GM12878 (cell line): ENCODE measurements at regions not wholly inside any gene's neighbourhood (a gene's known extent, or its start where the extent isn't known, plus 50 kb on each side); places are given as distances from the start of the nearest gene placed in this dataset.

ENCODE experiments used
- ATAC-seq: fragments of 200-7000 bp; cut with Tn5 transposase; 3 replicates; pipeline ENCODE4 v1.9.1; 2020; ENCODE audit warnings: mild to moderate bottlenecking, moderate library complexity
- BruUV-seq: library from RNA; stranded (reverse); fragments of 400-500 nt; replicated peaks from 2 replicates; lab custom pipeline; 2021; lab: Mats Ljungman, UMichigan
- CTCF ChIA-PET: fragments of 300-600 bp; sonication (Branson Sonifier 250); formaldehyde crosslinking; extraction: SDS; loops from one replicate; lab custom pipeline; 2021; ENCODE audit warnings: inconsistent platforms; lab: Yijun Ruan, JAX
- POLR2A ChIA-PET: fragments of 350-600 bp; formaldehyde crosslinking; extraction: SDS; loops from one replicate; lab custom pipeline; 2021; ENCODE audit warnings: inconsistent platforms; lab: Charles Lee
- RAD21 ChIA-PET: fragments of 300-600 bp; sonication (Branson Sonifier 250); formaldehyde crosslinking; loops from one replicate; lab custom pipeline; 2023; ENCODE audit warnings: antibody characterized with exemption; ENCODE audit not compliant: unreplicated experiment; lab: Charles Lee
- SMC1A ChIA-PET: fragments of 300-600 bp; sonication (Branson Sonifier 250); formaldehyde crosslinking; loops from one replicate; lab custom pipeline; 2023; ENCODE audit not compliant: unreplicated experiment, uncharacterized antibody; lab: Charles Lee
- DNase-seq: peaks from one replicate; pipeline ENCODE4 v3.0.0-alpha.2; 2011; ENCODE audit warnings: low read depth, low spot score
- FAIRE-seq: peaks from 3 replicates; lab custom pipeline; 2011; peaks lifted over from hg19 to GRCh38; lab: Jason Lieb, UNC
- H2AFZ ChIP-seq: 2 replicates; pipeline ENCODE4 v1.6.0; 2011; ENCODE audit warnings: low read depth, low read length, control low read depth; ENCODE audit not compliant: control insufficient read depth
- H3K27ac ChIP-seq: 2 replicates; pipeline ENCODE4 v1.5.1; 2011; ENCODE audit warnings: control low read depth; ENCODE audit not compliant: control insufficient read depth, insufficient read depth
- H3K27me3 ChIP-seq, 2 experiments: replicated peaks in 1 of 2; 2 replicates each; pipeline versions ENCODE4 v1.6.0 to v1.6.1; 2011; ENCODE audit warnings: low read length in 1 of 2; ENCODE audit not compliant: control insufficient read depth in 2 of 2, insufficient read depth in 2 of 2
- H3K36me3 ChIP-seq, 2 experiments: 2 replicates each; pipeline ENCODE4 v1.5.1; 2011; ENCODE audit warnings: low read length in 1 of 2; ENCODE audit not compliant: control insufficient read depth in 2 of 2, insufficient read depth in 2 of 2
- H3K4me1 ChIP-seq: 2 replicates; pipeline ENCODE4 v1.6.1; 2011; ENCODE audit warnings: mild to moderate bottlenecking, low read length, moderate library complexity, mixed read lengths; ENCODE audit not compliant: control insufficient read depth, insufficient read depth
- H3K4me2 ChIP-seq: 2 replicates; pipeline ENCODE4 v1.6.0; 2011; ENCODE audit warnings: control low read depth; ENCODE audit not compliant: control insufficient read depth, insufficient read depth
- H3K4me3 ChIP-seq: fragments of 200-600 bp; sonication (generic); 2 replicates; pipeline ENCODE4 v1.5.1; 2016
- H3K79me2 ChIP-seq: 2 replicates; pipeline ENCODE4 v1.6.0; 2011; ENCODE audit warnings: low read length; ENCODE audit not compliant: control insufficient read depth, insufficient read depth
- H3K9ac ChIP-seq: 2 replicates; pipeline ENCODE4 v1.8.0; 2011; ENCODE audit warnings: low read length, control low read depth, mixed read lengths; ENCODE audit not compliant: control insufficient read depth, insufficient read depth
- H3K9me3 ChIP-seq: replicated peaks from 3 replicates; pipeline ENCODE4 v1.5.1; 2011; ENCODE audit warnings: mild to moderate bottlenecking, low read length; ENCODE audit not compliant: control insufficient read depth, insufficient read depth
- H4K20me1 ChIP-seq: 2 replicates; pipeline ENCODE4 v1.6.0; 2011; ENCODE audit not compliant: control insufficient read depth, insufficient read depth
- ASH2L ChIP-seq: fragments of 300-600, 200-600 bp; sonication (generic); IDR thresholded peaks from 2 replicates; pipeline ENCODE4 v1.6.1; 2017; ENCODE audit warnings: low read depth, mild to moderate bottlenecking, borderline replicate concordance
- CHD1 ChIP-seq: IDR thresholded peaks from 2 replicates; pipeline ENCODE4 v1.6.1; 2012; ENCODE audit warnings: low read depth, low read length, improper control_type of control experiment
- HDAC2 ChIP-seq: fragments of 200-600 bp; sonication (generic); IDR thresholded peaks from 2 replicates; pipeline ENCODE4 v1.6.1; 2017
- KAT2A ChIP-seq: conservative IDR thresholded peaks from 2 replicates; pipeline ENCODE4 v1.6.1; 2011; ENCODE audit warnings: low read depth, low read length; ENCODE audit not compliant: control insufficient read depth
- MEF2B ChIP-seq: fragments of 450-650 bp; IDR thresholded peaks from 2 replicates; pipeline ENCODE4 v1.6.1; 2018; ENCODE audit warnings: mild to moderate bottlenecking, moderate library complexity; ENCODE audit not compliant: partially characterized antibody, poor library complexity, severe bottlenecking
- NFIC ChIP-seq: IDR thresholded peaks from 2 replicates; pipeline ENCODE4 v1.6.1; 2012; ENCODE audit warnings: low read depth, mild to moderate bottlenecking, inconsistent platforms, low read length, moderate library complexity
- NFXL1 ChIP-seq: fragments of 450-650 bp; IDR thresholded peaks from 2 replicates; pipeline ENCODE4 v1.6.1; 2017; ENCODE audit warnings: antibody characterized with exemption, mild to moderate bottlenecking, borderline replicate concordance
- NR2C2 ChIP-seq: IDR thresholded peaks from 2 replicates; pipeline ENCODE4 v1.6.1; 2011; ENCODE audit warnings: borderline replicate concordance, low read depth; ENCODE audit not compliant: control insufficient read depth, insufficient read length
- NR2F1 ChIP-seq: fragments of 450-650 bp; conservative IDR thresholded peaks from 2 replicates; pipeline ENCODE4 v1.6.1; 2017; ENCODE audit warnings: mild to moderate bottlenecking
- TAF1 ChIP-seq: IDR thresholded peaks from 2 replicates; pipeline ENCODE4 v1.6.1; 2011; ENCODE audit warnings: mild to moderate bottlenecking, low read depth, low read length, borderline replicate concordance
- ZBTB11 ChIP-seq: fragments of 450-650 bp; formaldehyde crosslinking; IDR thresholded peaks from 2 replicates; pipeline ENCODE4 v1.5.0; 2022; ENCODE audit warnings: mild to moderate bottlenecking, missing genetic modification characterization
- WGBS: methylation state at CpG from one replicate; pipeline ENCODE4 v1.1.6; 2016; ENCODE audit warnings: low lambda C conversion rate; ENCODE audit not compliant: insufficient replicate concordance, insufficient coverage; ENCODE audit errors: missing lambda C conversion rate; 5-methylcytosine and 5-hydroxymethylcytosine counted together
- in situ Hi-C: fragments of 300-500 bp; cut with MboI; formaldehyde crosslinking; loops from 9 replicates; pipeline ENCODE4 v1.14.3; 2018; ENCODE audit warnings: mixed read lengths
- intact Hi-C: fragments of 100-400 bp; cut with micrococcal nuclease; formaldehyde crosslinking; loops from one replicate; pipeline ENCODE4 v1.14.2; 2022; ENCODE audit not compliant: unreplicated experiment
- TF ChIP-seq, protein P1 (sequence below): fragments of 450-650 bp; IDR thresholded peaks from 2 replicates; pipeline ENCODE4 v1.6.1; 2017; ENCODE audit warnings: borderline replicate concordance
- TF ChIP-seq, protein P2 (sequence below): fragments of 450-650 bp; formaldehyde crosslinking; IDR thresholded peaks from 2 replicates; pipeline ENCODE4 v1.4.0; 2022; ENCODE audit warnings: mild to moderate bottlenecking, moderate library complexity

DNA sequence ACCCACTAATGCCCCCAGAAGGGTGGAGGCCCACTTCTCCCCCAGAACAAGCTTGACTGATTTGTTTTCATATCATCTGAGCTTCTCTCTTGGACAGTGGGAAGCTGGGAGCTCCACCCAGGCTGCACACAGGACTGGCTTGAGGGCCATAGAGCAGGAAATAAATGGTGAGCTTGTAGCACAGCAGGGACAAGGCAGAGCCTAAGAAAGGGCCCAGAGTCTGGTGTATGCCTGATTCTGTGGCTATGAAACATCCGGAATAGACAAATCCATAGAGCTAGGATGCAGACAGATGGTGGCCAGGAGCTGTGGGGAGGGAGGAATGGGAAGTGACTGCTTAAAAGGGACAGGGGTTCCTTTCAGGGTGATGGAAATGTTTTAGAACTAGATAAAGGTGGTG is 79.0 kb downstream of the ARL6IP4 start:
- Histone ChIP-seq H3K4me2 (no peak overlapping the region), H3K27ac (no peak overlapping the region), H4K20me1 (no peaks in the 10 kb centered on the region), H2AFZ (no peak overlapping the region), H3K4me3 (no peak overlapping the region), H3K27me3 (no peaks in the 10 kb centered on the region), H3K36me3 (no peaks in the 10 kb centered on the region; a peak in 1 of 4 replicates), H3K9ac (no peak overlapping the region), H3K9me3 (no peaks in the 10 kb centered on the region), H3K79me2 (no peaks in the 10 kb centered on the region), H3K4me1 (peaks cover 15% of the 10 kb centered on the region)
- no peak for FAIRE-seq
- intact Hi-C loops = no loop called here
- POLR2A ChIA-PET = interaction anchor here (0.7 to 0.8 kb wide), 2 partner anchors 11 to 124 kb away, joined by 3 read pairs; no protein-coding TSS in a partner anchor
- no TSS peak for BruUV-seq
- CTCF ChIA-PET = interaction anchor here (1.4 kb wide), 1 partner anchor 179 kb away, joined by 6 read pairs; no protein-coding TSS in a partner anchor
- TF ChIP-seq NR2F1 = no peak
- no peak for TF ChIP-seq HDAC2
- TF ChIP-seq ASH2L = no peak
- TF ChIP-seq MEF2B = no peak
- no peak for TF ChIP-seq NFXL1
- no peak for TF ChIP-seq ZBTB11 (CRISPR knock-in tag)
- no peak for TF ChIP-seq NR2C2
- no peak for TF ChIP-seq NFIC
- TF ChIP-seq CHD1 = no peak
- no peak for TF ChIP-seq TAF1
- TF ChIP-seq KAT2A = no peak
- TF ChIP-seq, protein P1, sequence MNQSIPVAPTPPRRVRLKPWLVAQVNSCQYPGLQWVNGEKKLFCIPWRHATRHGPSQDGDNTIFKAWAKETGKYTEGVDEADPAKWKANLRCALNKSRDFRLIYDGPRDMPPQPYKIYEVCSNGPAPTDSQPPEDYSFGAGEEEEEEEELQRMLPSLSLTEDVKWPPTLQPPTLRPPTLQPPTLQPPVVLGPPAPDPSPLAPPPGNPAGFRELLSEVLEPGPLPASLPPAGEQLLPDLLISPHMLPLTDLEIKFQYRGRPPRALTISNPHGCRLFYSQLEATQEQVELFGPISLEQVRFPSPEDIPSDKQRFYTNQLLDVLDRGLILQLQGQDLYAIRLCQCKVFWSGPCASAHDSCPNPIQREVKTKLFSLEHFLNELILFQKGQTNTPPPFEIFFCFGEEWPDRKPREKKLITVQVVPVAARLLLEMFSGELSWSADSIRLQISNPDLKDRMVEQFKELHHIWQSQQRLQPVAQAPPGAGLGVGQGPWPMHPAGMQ = no peak
- TF ChIP-seq, protein P2, sequence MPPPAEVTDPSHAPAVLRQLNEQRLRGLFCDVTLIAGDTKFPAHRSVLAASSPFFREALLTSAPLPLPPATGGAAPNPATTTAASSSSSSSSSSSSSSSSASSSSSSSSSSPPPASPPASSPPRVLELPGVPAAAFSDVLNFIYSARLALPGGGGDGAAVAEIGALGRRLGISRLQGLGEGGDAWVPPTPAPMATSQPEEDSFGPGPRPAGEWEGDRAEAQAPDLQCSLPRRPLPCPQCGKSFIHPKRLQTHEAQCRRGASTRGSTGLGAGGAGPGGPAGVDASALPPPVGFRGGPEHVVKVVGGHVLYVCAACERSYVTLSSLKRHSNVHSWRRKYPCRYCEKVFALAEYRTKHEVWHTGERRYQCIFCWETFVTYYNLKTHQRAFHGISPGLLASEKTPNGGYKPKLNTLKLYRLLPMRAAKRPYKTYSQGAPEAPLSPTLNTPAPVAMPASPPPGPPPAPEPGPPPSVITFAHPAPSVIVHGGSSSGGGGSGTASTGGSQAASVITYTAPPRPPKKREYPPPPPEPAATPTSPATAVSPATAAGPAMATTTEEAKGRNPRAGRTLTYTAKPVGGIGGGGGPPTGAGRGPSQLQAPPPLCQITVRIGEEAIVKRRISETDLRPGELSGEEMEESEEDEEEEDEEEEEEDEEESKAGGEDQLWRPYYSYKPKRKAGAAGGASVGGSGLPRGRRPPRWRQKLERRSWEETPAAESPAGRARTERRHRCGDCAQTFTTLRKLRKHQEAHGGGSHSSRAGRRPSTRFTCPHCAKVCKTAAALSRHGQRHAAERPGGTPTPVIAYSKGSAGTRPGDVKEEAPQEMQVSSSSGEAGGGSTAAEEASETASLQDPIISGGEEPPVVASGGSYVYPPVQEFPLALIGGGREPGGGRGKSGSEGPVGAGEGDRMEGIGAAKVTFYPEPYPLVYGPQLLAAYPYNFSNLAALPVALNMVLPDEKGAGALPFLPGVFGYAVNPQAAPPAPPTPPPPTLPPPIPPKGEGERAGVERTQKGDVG (CRISPR knock-in tag) = no peak
- DNase-seq = no peak
- ATAC-seq = no peak
- 0% methylated on average over 1 of the region's 1 CpG for WGBS
- SMC1A ChIA-PET = interaction anchor here (0.6 to 1.7 kb wide), 4 partner anchors 9 to 775 kb away, joined by 3 to 8 read pairs (median 4); no protein-coding TSS in a partner anchor
- RAD21 ChIA-PET = interaction anchor here (0.7 to 0.9 kb wide), 2 partner anchors 15 to 16 kb away, joined by 3 read pairs; no protein-coding TSS in a partner anchor
- in situ Hi-C loops = no loop called here
